ENCODE measurements at regions not wholly inside any gene's neighbourhood (a gene's known extent, or its start where the extent isn't known, plus 50 kb on each side); places are given as distances from the start of the nearest gene placed in this dataset.

DNA sequence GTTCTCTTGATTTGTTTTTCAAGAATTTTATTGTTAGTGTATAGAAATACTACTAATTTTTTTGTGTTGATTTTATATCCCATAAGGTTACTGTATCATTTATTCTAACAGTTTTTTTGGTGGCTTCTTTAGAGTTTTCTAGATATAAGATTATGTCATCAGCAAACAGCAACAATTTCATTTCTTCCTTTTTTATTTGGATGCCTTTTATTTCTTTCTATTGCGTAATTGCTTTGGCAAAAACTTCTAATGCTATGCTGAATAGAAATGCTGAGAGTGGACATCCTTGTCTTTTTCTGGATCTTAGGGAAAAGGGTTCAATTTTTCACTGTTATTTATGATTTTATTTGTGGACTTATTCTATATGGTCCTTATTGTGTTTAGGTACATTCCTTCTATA lies 298.8 kb downstream of the RPRM start:
- TF ChIP-seq, protein P1, sequence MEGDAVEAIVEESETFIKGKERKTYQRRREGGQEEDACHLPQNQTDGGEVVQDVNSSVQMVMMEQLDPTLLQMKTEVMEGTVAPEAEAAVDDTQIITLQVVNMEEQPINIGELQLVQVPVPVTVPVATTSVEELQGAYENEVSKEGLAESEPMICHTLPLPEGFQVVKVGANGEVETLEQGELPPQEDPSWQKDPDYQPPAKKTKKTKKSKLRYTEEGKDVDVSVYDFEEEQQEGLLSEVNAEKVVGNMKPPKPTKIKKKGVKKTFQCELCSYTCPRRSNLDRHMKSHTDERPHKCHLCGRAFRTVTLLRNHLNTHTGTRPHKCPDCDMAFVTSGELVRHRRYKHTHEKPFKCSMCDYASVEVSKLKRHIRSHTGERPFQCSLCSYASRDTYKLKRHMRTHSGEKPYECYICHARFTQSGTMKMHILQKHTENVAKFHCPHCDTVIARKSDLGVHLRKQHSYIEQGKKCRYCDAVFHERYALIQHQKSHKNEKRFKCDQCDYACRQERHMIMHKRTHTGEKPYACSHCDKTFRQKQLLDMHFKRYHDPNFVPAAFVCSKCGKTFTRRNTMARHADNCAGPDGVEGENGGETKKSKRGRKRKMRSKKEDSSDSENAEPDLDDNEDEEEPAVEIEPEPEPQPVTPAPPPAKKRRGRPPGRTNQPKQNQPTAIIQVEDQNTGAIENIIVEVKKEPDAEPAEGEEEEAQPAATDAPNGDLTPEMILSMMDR (IDR thresholded peaks at IDR 0.05; ENCODE audit: low read length): no peak
- TF ChIP-seq EZH2 (optimal IDR thresholded peaks at IDR 0.05; ENCODE audit: low read depth, low read length): no peak

Data from MM.1S (cell line).